Kidney (tissue), 13 donors: ENCODE measurements at regions not wholly inside any gene's neighbourhood (a gene's known extent, or its start where the extent isn't known, plus 50 kb on each side); places are given as distances from the start of the nearest gene placed in this dataset.
"Not testable (repeated sequence)": the region's sequence is repeated elsewhere in the genome, so short reads cannot be mapped to it uniquely, and the experiment has no call there.

Experiments used
- DNase-seq, 5 donors: peaks; one replicate each; pipeline ENCODE4 v3.0.0-alpha.2; 2013 to 2020
- FAIRE-seq: peaks from 2 replicates; lab custom pipeline; 2012; peaks lifted over from hg19 to GRCh38; lab: Jason Lieb, UNC
- H3K27ac ChIP-seq, 2 donors: one replicate each; pipeline ENCODE4 v1.7.0; 2013; ENCODE audit warnings: low read depth in 2 of 2, low read length in 2 of 2, inconsistent platforms in 1 of 2
- H3K27me3 ChIP-seq: one replicate; pipeline ENCODE4 v1.7.1; 2013; ENCODE audit warnings: low read length, inconsistent platforms; ENCODE audit not compliant: control insufficient read depth, insufficient read depth
- H3K36me3 ChIP-seq, 3 donors: one replicate each; pipeline versions ENCODE4 v1.7.0 to v1.7.1; 2013; ENCODE audit warnings: low read length in 3 of 3, control low read depth in 1 of 3, inconsistent platforms in 1 of 3; ENCODE audit not compliant: insufficient read depth in 3 of 3, control insufficient read depth in 2 of 3
- H3K4me1 ChIP-seq, 3 donors: one replicate each; pipeline versions ENCODE4 v1.7.0 to v1.7.1; 2013; ENCODE audit warnings: low read length in 3 of 3, inconsistent platforms in 1 of 3, low read depth in 1 of 3; ENCODE audit not compliant: control insufficient read depth in 2 of 3, insufficient read depth in 2 of 3
- H3K4me3 ChIP-seq, 3 donors: one replicate each; pipeline versions ENCODE4 v1.7.0 to v1.8.1; 2013; ENCODE audit warnings: low read length in 3 of 3, control low read depth in 1 of 3, inconsistent platforms in 1 of 3
- H3K9ac ChIP-seq, 3 donors: one replicate each; pipeline versions ENCODE4 v1.7.0 to v1.7.1; 2013; ENCODE audit warnings: low read length in 3 of 3, control low read depth in 1 of 3, inconsistent platforms in 1 of 3
- H3K9me3 ChIP-seq, 3 donors: one replicate each; pipeline versions ENCODE4 v1.7.0 to v1.7.1; 2013; ENCODE audit warnings: low read length in 3 of 3, control low read depth in 1 of 3, inconsistent platforms in 1 of 3; ENCODE audit not compliant: control insufficient read depth in 2 of 3, insufficient read depth in 1 of 3
- CTCF ChIP-seq: IDR thresholded peaks from 3 replicates; pipeline ENCODE4 v1.5.1; 2012; ENCODE audit warnings: mild to moderate bottlenecking, moderate library complexity, borderline replicate concordance; ENCODE audit not compliant: insufficient read depth; ENCODE audit errors: extremely low read depth
- intact Hi-C: fragments of 100-400 bp; cut with DNase I; formaldehyde crosslinking; loops from one replicate; pipeline ENCODE4 v1.11.1; 2022
- donor health status: control.
- donor health status: control.
- donor health status: control.
- donor health status: control.
- donor health status: control.
- donor health status: DM: yes; HTN: yes; CAD: no.
- donor health status: Normal renal cell carcinoma (clear cell type).

DNA sequence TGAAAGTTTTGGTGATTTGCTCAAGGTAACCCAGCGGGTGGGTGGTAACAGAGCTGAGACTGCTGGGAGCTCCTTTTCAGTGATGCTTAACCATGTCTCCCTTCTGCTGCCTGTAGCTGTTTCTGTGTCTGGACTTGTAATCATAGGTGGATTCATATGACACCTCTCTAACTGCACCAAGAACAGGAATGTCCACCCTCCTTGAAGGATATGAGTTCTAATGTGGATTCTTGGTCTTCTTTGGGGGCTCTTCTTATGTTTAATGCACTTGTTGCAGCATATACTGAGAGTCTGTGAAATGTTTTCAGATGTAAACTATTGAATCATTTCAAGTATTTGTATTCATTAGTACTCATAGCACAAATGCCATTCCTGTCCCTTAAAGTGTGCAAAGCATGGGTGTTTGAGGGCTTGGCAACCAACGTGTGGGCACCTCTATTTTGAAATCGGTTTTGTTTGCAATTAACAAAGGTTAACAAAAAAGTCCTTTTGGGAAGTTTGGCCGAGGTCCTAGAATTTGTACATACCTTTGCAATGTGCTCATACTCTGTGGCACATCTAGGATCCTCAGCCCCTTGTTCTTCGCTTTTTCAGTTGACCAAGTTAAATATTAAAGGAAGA lies 138.0 kb downstream of the SOX4 start:
- intact Hi-C loops = no loop called here
- Histone ChIP-seq H3K9me3 (no peaks in the 10 kb centered on the region), H3K36me3 (no peaks in the 10 kb centered on the region), H3K27ac (no peak overlapping the region), H3K27me3 (no peaks in the 10 kb centered on the region), H3K9ac (no peak overlapping the region), H3K4me1 (no peaks in the 10 kb centered on the region), H3K4me3 (no peak overlapping the region)
- TF ChIP-seq CTCF = no peak
- peak in 2 of 5 donors; percentile 48 to 52 for DNase-seq
- FAIRE-seq = no peak

GRCh38 chr6:21732032-21732730 lies 138.6 kb downstream of the SOX4 start:
- DNase-seq, H3K4me3 ChIP-seq, H3K36me3 ChIP-seq, H3K27ac ChIP-seq, H3K9me3 ChIP-seq, H3K9ac ChIP-seq, H3K4me1 ChIP-seq, H3K27me3 ChIP-seq, FAIRE-seq, intact Hi-C loops: not testable (repeated sequence)

GRCh38 chr6:21732731-21733130 lies 139.2 kb downstream of the SOX4 start:
- no peak overlapping the region for H3K27ac ChIP-seq
- H3K9ac ChIP-seq = no peak overlapping the region
- no peak for TF ChIP-seq CTCF
- intact Hi-C loops = no loop called here
- H3K4me1 ChIP-seq = no peaks in the 10 kb centered on the region
- no peak for FAIRE-seq
- peak in 1 of 5 donors; percentile 43 for DNase-seq
- no peaks in the 10 kb centered on the region for H3K36me3 ChIP-seq
- no peak overlapping the region for H3K4me3 ChIP-seq
- H3K27me3 ChIP-seq = no peaks in the 10 kb centered on the region
- H3K9me3 ChIP-seq = no peaks in the 10 kb centered on the region

DNA sequence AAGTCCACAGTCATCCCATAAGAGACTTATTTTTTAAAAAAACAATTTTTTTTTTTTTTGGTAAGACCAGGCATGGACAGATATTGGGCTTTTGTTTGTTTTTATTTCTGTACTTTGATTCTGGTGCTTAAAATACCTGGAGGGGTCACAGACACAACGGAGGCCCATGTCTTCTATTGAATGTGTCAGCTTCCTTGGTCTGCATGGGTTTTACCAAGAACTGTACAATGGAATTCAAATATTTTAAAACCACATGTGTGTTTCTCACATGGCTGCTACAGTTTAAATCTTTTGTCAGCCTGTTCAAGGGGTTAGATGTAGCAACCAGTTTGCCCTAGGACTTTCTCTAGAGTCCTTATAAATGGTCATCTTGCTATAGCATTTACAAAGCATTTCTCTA lies 139.8 kb downstream of the SOX4 start:
- Histone ChIP-seq H3K27ac (no peak overlapping the region), H3K27me3 (no peaks in the 10 kb centered on the region), H3K4me1 (no peaks in the 10 kb centered on the region), H3K36me3 (no peaks in the 10 kb centered on the region), H3K9me3 (no peaks in the 10 kb centered on the region), H3K4me3 (no peak overlapping the region), H3K9ac (no peak overlapping the region)
- FAIRE-seq = no peak
- no peak for DNase-seq
- intact Hi-C loops = no loop called here
- TF ChIP-seq CTCF = no peak
